K562 (cell line): ENCODE measurements at regions not wholly inside any gene's neighbourhood (a gene's known extent, or its start where the extent isn't known, plus 50 kb on each side); places are given as distances from the start of the nearest gene placed in this dataset.
A peak's percentile ranks its signal among the peaks of the same experiment; 100 is the strongest.

Experiments used
- ATAC-seq: fragments of 200-7000 bp; cut with Tn5 transposase; 3 replicates; pipeline ENCODE4 v1.9.1; 2020; ENCODE audit warnings: moderate library complexity
- BruUV-seq: library from RNA; stranded (reverse); fragments of 400-500 nt; replicated peaks from 2 replicates; lab custom pipeline; 2021; lab: Mats Ljungman, UMichigan
- CTCF ChIA-PET: fragments of 300-600 bp; formaldehyde crosslinking; extraction: SDS; loops from one replicate; lab custom pipeline; 2021; ENCODE audit warnings: low intra/inter-chr PET ratio; lab: Yijun Ruan, JAX
- POLR2A ChIA-PET: fragments of 300-600, 350-650 bp; sonication (Branson Sonifier 250); formaldehyde crosslinking; extraction: SDS; loops from one replicate; lab custom pipeline; 2021; ENCODE audit warnings: antibody characterized with exemption, inconsistent platforms; lab: Yijun Ruan, JAX
- DNase-seq, 4 experiments: peaks; one replicate each; pipeline versions ENCODE4 v3.0.0 to v3.0.0-alpha.2; 2011 to 2018; ENCODE audit warnings: low spot score in 3 of 4, mixed read lengths in 3 of 4; ENCODE audit errors: extremely low read depth in 1 of 4
- FAIRE-seq: peaks from 2 replicates; lab custom pipeline; 2011; peaks lifted over from hg19 to GRCh38; lab: Jason Lieb, UNC
- H2AFZ ChIP-seq: 2 replicates; pipeline ENCODE4 v1.6.0; 2011; ENCODE audit warnings: low read depth, low read length, control low read depth, inconsistent platforms
- H3K27ac ChIP-seq: fragments of 200-600 bp; 3 replicates; pipeline ENCODE4 v1.8.0; 2011; ENCODE audit warnings: low read depth, mild to moderate bottlenecking, control low read depth, inconsistent platforms, low read length, moderate library complexity, mixed read lengths; ENCODE audit errors: extremely low read depth
- H3K27me3 ChIP-seq, 2 experiments: fragments of 300-600 bp in 1 of 2; 2 replicates in 1 of 2; 3 replicates in 1 of 2; pipeline versions ENCODE4 v1.6.0 to v1.8.0; 2011; ENCODE audit warnings: inconsistent platforms in 2 of 2, low read length in 2 of 2, mild to moderate bottlenecking in 1 of 2, mixed read lengths in 1 of 2, moderate library complexity in 1 of 2; ENCODE audit not compliant: control insufficient read depth in 2 of 2, insufficient read depth in 2 of 2
- H3K36me3 ChIP-seq: fragments of 300-600 bp; 3 replicates; pipeline ENCODE4 v1.8.0; 2011; ENCODE audit warnings: mild to moderate bottlenecking, low read length, inconsistent platforms; ENCODE audit not compliant: control insufficient read depth, insufficient read depth
- H3K4me1 ChIP-seq, 2 experiments: fragments of 200-600 bp in 1 of 2; replicated peaks in 1 of 2; 2 replicates in 1 of 2; 3 replicates in 1 of 2; pipeline versions ENCODE4 v1.5.1 to v1.8.0; 2011; ENCODE audit warnings: inconsistent platforms in 2 of 2, low read length in 2 of 2, mild to moderate bottlenecking in 1 of 2, mixed read lengths in 1 of 2, moderate library complexity in 1 of 2; ENCODE audit not compliant: control insufficient read depth in 2 of 2, insufficient read depth in 2 of 2
- H3K4me2 ChIP-seq: 2 replicates; pipeline ENCODE4 v1.6.1; 2011; ENCODE audit warnings: low read length, control low read depth, inconsistent platforms, mixed read lengths; ENCODE audit not compliant: insufficient read depth
- H3K4me3 ChIP-seq: fragments of 200-600 bp; sonication (generic), shearing (Covaris generic); 2 replicates; pipeline ENCODE4 v1.5.1; 2016; ENCODE audit warnings: control low read depth, inconsistent platforms
- H3K79me2 ChIP-seq: fragments of 200-600 bp; 3 replicates; pipeline ENCODE4 v1.8.0; 2011; ENCODE audit warnings: low read length, inconsistent platforms; ENCODE audit not compliant: control insufficient read depth, insufficient read depth
- H3K9ac ChIP-seq, 2 experiments: 2 replicates each; pipeline versions ENCODE4 v1.6.0 to v1.6.1; 2011; ENCODE audit warnings: low read depth in 2 of 2, low read length in 2 of 2, control low read depth in 1 of 2, inconsistent platforms in 1 of 2, mild to moderate bottlenecking in 1 of 2, mixed read lengths in 1 of 2; ENCODE audit not compliant: insufficient read depth in 1 of 2
- H3K9me1 ChIP-seq: one replicate; pipeline ENCODE4 v1.6.0; 2011; ENCODE audit warnings: inconsistent platforms, mild to moderate bottlenecking, low read length, moderate library complexity; ENCODE audit not compliant: control insufficient read depth, insufficient read depth
- H3K9me3 ChIP-seq: replicated peaks from 2 replicates; pipeline ENCODE4 v1.5.1; 2011; ENCODE audit warnings: low read depth, low read length, inconsistent platforms; ENCODE audit not compliant: control insufficient read depth, insufficient read depth
- H4K20me1 ChIP-seq: replicated peaks from 2 replicates; pipeline ENCODE4 v1.6.1; 2011; ENCODE audit warnings: low read length, inconsistent platforms, mixed read lengths; ENCODE audit not compliant: control insufficient read depth, insufficient read depth
- AFF4 ChIP-seq: sonication (generic); formaldehyde crosslinking; IDR thresholded peaks from 2 replicates; pipeline ENCODE4 v1.8.0; 2023; ENCODE audit warnings: mild to moderate bottlenecking, missing genetic modification reagents
- EWSR1 ChIP-seq: fragments of 450-650 bp; IDR thresholded peaks from 2 replicates; pipeline ENCODE4 v1.6.1; 2018; ENCODE audit warnings: borderline replicate concordance, mild to moderate bottlenecking, low read depth, moderate library complexity; ENCODE audit not compliant: partially characterized antibody
- FOXP1 ChIP-seq: sonication (generic); formaldehyde crosslinking; IDR thresholded peaks from 2 replicates; pipeline ENCODE4 v1.8.0; 2022; ENCODE audit warnings: mild to moderate bottlenecking, missing genetic modification reagents
- ILK ChIP-seq: fragments of 450-650 bp; IDR thresholded peaks from 2 replicates; pipeline ENCODE4 v1.6.1; 2016; ENCODE audit warnings: missing genetic modification characterization, low read depth, mild to moderate bottlenecking, missing compliant biosample characterization, moderate library complexity, borderline replicate concordance
- OTX1 ChIP-seq: fragments of 450-650 bp; formaldehyde crosslinking; IDR thresholded peaks from 2 replicates; pipeline ENCODE4 v1.4.0; 2022; ENCODE audit warnings: mild to moderate bottlenecking
- RBM17 ChIP-seq: fragments of 200-400 bp; formaldehyde crosslinking; IDR thresholded peaks from 2 replicates; pipeline ENCODE4 v1.6.1; 2017; ENCODE audit warnings: low read depth, mild to moderate bottlenecking, low read length, borderline replicate concordance
- RFX7 ChIP-seq: fragments of 250-450 bp; sonication (Bioruptor Pico); IDR thresholded peaks from 2 replicates; pipeline ENCODE4 v1.5.1; 2021; ENCODE audit warnings: mild to moderate bottlenecking
- RHOXF2B ChIP-seq: fragments of 250-450 bp; sonication (Bioruptor Pico); conservative IDR thresholded peaks from 2 replicates; pipeline ENCODE4 v1.5.1; 2021
- SNIP1 ChIP-seq: fragments of 450-650 bp; IDR thresholded peaks from 2 replicates; pipeline ENCODE4 v1.7.1; 2017; ENCODE audit warnings: low read depth, mild to moderate bottlenecking
- TAF1 ChIP-seq: IDR thresholded peaks from 2 replicates; pipeline ENCODE4 v1.6.1; 2011; ENCODE audit warnings: mild to moderate bottlenecking, low read length, moderate library complexity; ENCODE audit not compliant: insufficient read depth, control insufficient read depth, severe bottlenecking; ENCODE audit errors: extremely low read depth
- TCFL5 ChIP-seq: fragments of 250-450 bp; sonication (Bioruptor Pico); conservative IDR thresholded peaks from 2 replicates; pipeline ENCODE4 v1.6.1; 2021; ENCODE audit warnings: mild to moderate bottlenecking, moderate library complexity, matching md5 sums
- THRB ChIP-seq: fragments of 450-650 bp; formaldehyde crosslinking; conservative IDR thresholded peaks from 2 replicates; pipeline ENCODE4 v1.4.0; 2022; ENCODE audit warnings: mild to moderate bottlenecking, missing genetic modification characterization
- ZBTB8A ChIP-seq: fragments of 450-650 bp; IDR thresholded peaks from 2 replicates; pipeline ENCODE4 v1.6.1; 2018; ENCODE audit warnings: mild to moderate bottlenecking, moderate library complexity; ENCODE audit not compliant: partially characterized antibody
- ZNF197 ChIP-seq: fragments of 200-800 bp; sonication (Bioruptor generic); IDR thresholded peaks from 2 replicates; pipeline ENCODE4 v1.6.1; 2016; ENCODE audit warnings: low read depth, missing genetic modification characterization, missing compliant biosample characterization
- ZNF384 ChIP-seq: IDR thresholded peaks from 2 replicates; pipeline ENCODE4 v1.6.1; 2012; ENCODE audit warnings: low read depth, low read length, improper control_type of control experiment
- ZNF398 ChIP-seq: fragments of 250-450 bp; sonication (Bioruptor Pico); IDR thresholded peaks from 2 replicates; pipeline ENCODE4 v1.8.0; 2021; ENCODE audit warnings: moderate library complexity, mild to moderate bottlenecking, inconsistent platforms
- WGBS: fragments of 100-300 bp; shearing (Covaris generic); methylation state at CpG from one replicate; pipeline ENCODE4 v1.1.6; 2016; ENCODE audit warnings: low coverage, mixed read lengths; ENCODE audit not compliant: insufficient coverage; ENCODE audit errors: missing lambda C conversion rate; 5-methylcytosine and 5-hydroxymethylcytosine counted together
- in situ Hi-C: fragments of 300-500 bp; cut with MboI; formaldehyde crosslinking; loops from 4 replicates; pipeline ENCODE4 v1.15.0; 2018; ENCODE audit warnings: inconsistent platforms, mixed read lengths
- intact Hi-C: fragments of 100-400 bp; cut with micrococcal nuclease; formaldehyde crosslinking; loops from 2 replicates; pipeline ENCODE4 v1.14.2; 2022

GRCh38 chr4:55727746-55728145 is 91.6 kb upstream of the NMU start:
- WGBS: 68% methylated on average over 2 of the region's 2 CpGs
- Histone ChIP-seq H3K27me3 (no peaks in the 10 kb centered on the region), H3K9me3 (peaks cover 15% of the 10 kb centered on the region), H3K4me3 (no peak overlapping the region), H3K4me2 (no peak overlapping the region), H3K4me1 (peaks cover 10 to 44% of the 10 kb centered on the region in 2 experiments; a peak in 4 of 5 replicates), H3K9me1 (no peaks in the 10 kb centered on the region), H3K9ac (no peak overlapping the region), H3K79me2 (peaks cover 19% of the 10 kb centered on the region), H3K36me3 (peaks cover 6% of the 10 kb centered on the region; the same call in 2 of the 3 replicates), H2AFZ (peak overlapping the region; percentile 37), H3K27ac (peak overlapping the region; percentile 9; the same call in 1 of the 3 replicates), H4K20me1 (no peaks in the 10 kb centered on the region)
- FAIRE-seq: no peak
- POLR2A ChIA-PET: no interaction called here
- in situ Hi-C loops (no loop called here), intact Hi-C loops (no loop called here)
- no peak for DNase-seq
- CTCF ChIA-PET: no interaction called here
- BruUV-seq: no TSS peak
- no peak for TF ChIP-seq RBM17
- TF ChIP-seq RHOXF2B (CRISPR knock-in tag): no peak
- TF ChIP-seq OTX1 (CRISPR knock-in tag): no peak
- no peak for TF ChIP-seq ILK (tag)
- no peak for TF ChIP-seq SNIP1
- TF ChIP-seq TCFL5 (CRISPR knock-in tag): no peak
- TF ChIP-seq ZBTB8A: no peak
- TF ChIP-seq EWSR1: no peak
- no peak for TF ChIP-seq RFX7 (CRISPR knock-in tag)
- TF ChIP-seq ZNF384: no peak
- TF ChIP-seq AFF4 (CRISPR knock-in tag): no peak
- no peak for TF ChIP-seq ZNF197 (CRISPR knock-in tag)
- no peak for TF ChIP-seq FOXP1 (CRISPR knock-in tag)
- TF ChIP-seq ZNF398 (CRISPR knock-in tag): no peak
- TF ChIP-seq TAF1: no peak
- TF ChIP-seq THRB: no peak
- no peak for ATAC-seq
